ENCODE measurements at regions not wholly inside any gene's neighbourhood (a gene's known extent, or its start where the extent isn't known, plus 50 kb on each side); places are given as distances from the start of the nearest gene placed in this dataset.
"Not testable (repeated sequence)": the region's sequence is repeated elsewhere in the genome, so short reads cannot be mapped to it uniquely, and the experiment has no call there.

DNA sequence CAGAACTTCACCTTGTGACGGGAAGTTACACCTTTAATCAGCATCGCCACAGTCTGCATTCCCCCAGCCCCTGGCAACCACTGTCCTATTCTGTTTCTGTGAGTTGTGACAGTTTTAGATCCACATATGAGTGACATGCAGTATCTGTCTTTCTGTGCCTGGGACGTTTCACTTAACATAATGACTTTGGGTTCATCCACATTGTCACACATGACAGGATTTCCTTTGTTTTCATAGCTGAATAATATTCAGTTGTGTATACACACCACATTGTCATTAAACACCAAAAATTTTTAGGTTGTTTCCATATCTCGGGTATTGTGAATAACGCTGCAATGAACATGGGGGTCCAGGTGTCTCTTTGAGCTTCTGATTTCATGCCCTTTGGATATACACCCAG lies 62.6 kb upstream of the BDH1 start:
- TF ChIP-seq POLR2A, POLR2AphosphoS5 (IDR thresholded peaks at IDR 0.05): not testable (repeated sequence)
